Skeletal muscle satellite cell (primary cell): ENCODE measurements at regions not wholly inside any gene's neighbourhood (a gene's known extent, or its start where the extent isn't known, plus 50 kb on each side); places are given as distances from the start of the nearest gene placed in this dataset.
"Not testable (repeated sequence)": the region's sequence is repeated elsewhere in the genome, so short reads cannot be mapped to it uniquely, and the experiment has no call there.

Source experiments
- H3K27me3 ChIP-seq: 2 replicates; pipeline ENCODE4 v1.7.0; 2013; ENCODE audit warnings: low read length; ENCODE audit not compliant: control insufficient read depth, insufficient read depth
- H3K36me3 ChIP-seq: 2 replicates; pipeline ENCODE4 v1.7.0; 2013; ENCODE audit warnings: mild to moderate bottlenecking, control low read depth, low read length; ENCODE audit not compliant: insufficient read depth
- H3K4me1 ChIP-seq: 2 replicates; pipeline ENCODE4 v1.7.0; 2013; ENCODE audit warnings: low read length; ENCODE audit not compliant: control insufficient read depth, insufficient read depth
- H3K4me2 ChIP-seq: 2 replicates; pipeline ENCODE4 v1.7.0; 2013; ENCODE audit warnings: mild to moderate bottlenecking, low read length
- H3K4me3 ChIP-seq: 2 replicates; pipeline ENCODE4 v1.7.0; 2013; ENCODE audit warnings: low read length
- H3K9ac ChIP-seq: 2 replicates; pipeline ENCODE4 v1.7.0; 2013; ENCODE audit warnings: mild to moderate bottlenecking, low read depth, low read length, moderate library complexity
- H3K9me3 ChIP-seq: replicated peaks from 2 replicates; pipeline ENCODE4 v1.7.0; 2013; ENCODE audit warnings: mild to moderate bottlenecking, control low read depth, low read length

GRCh38 chr1:58180537-58180936 lies 366.0 kb downstream of the OMA1 start:
- Histone ChIP-seq H3K4me2 (no peak overlapping the region), H3K36me3 (no peaks in the 10 kb centered on the region), H3K9ac (no peak overlapping the region), H3K4me3 (no peak overlapping the region), H3K9me3 (no peaks in the 10 kb centered on the region), H3K27me3 (no peaks in the 10 kb centered on the region), H3K4me1 (no peaks in the 10 kb centered on the region)

GRCh38 chr1:58169160-58169559 lies 377.4 kb downstream of the OMA1 start:
- not testable (repeated sequence) for H3K36me3 ChIP-seq, H3K4me2 ChIP-seq, H3K27me3 ChIP-seq, H3K4me1 ChIP-seq, H3K9me3 ChIP-seq, H3K4me3 ChIP-seq, H3K9ac ChIP-seq

GRCh38 chr1:58167131-58167530 lies 379.4 kb downstream of the OMA1 start:
- not testable (repeated sequence) for H3K36me3 ChIP-seq, H3K4me2 ChIP-seq, H3K4me1 ChIP-seq, H3K27me3 ChIP-seq, H3K9ac ChIP-seq, H3K4me3 ChIP-seq, H3K9me3 ChIP-seq

GRCh38 chr1:58166417-58166816 lies 380.1 kb downstream of the OMA1 start:
- H3K36me3 ChIP-seq: no peaks in the 10 kb centered on the region
- no peaks in the 10 kb centered on the region for H3K27me3 ChIP-seq
- H3K9me3 ChIP-seq: no peaks in the 10 kb centered on the region
- H3K4me1 ChIP-seq: no peaks in the 10 kb centered on the region
- H3K4me3 ChIP-seq: no peak overlapping the region
- no peak overlapping the region for H3K9ac ChIP-seq
- no peak overlapping the region for H3K4me2 ChIP-seq

GRCh38 chr1:58165073-58165472 lies 381.5 kb downstream of the OMA1 start:
- Histone ChIP-seq H3K9ac (no peak overlapping the region), H3K36me3 (no peaks in the 10 kb centered on the region), H3K4me3 (no peak overlapping the region), H3K4me2 (no peak overlapping the region), H3K27me3 (no peaks in the 10 kb centered on the region), H3K4me1 (no peaks in the 10 kb centered on the region), H3K9me3 (no peaks in the 10 kb centered on the region)

GRCh38 chr1:58162952-58163550 lies 383.5 kb downstream of the OMA1 start:
- H3K27me3 ChIP-seq: no peaks in the 10 kb centered on the region
- no peaks in the 10 kb centered on the region for H3K4me1 ChIP-seq
- H3K4me3 ChIP-seq: no peak overlapping the region
- no peak overlapping the region for H3K4me2 ChIP-seq
- H3K9me3 ChIP-seq: no peaks in the 10 kb centered on the region
- no peaks in the 10 kb centered on the region for H3K36me3 ChIP-seq
- H3K9ac ChIP-seq: no peak overlapping the region

- no peak overlapping the region for H3K4me3 ChIP-seq
- no peak overlapping the region for H3K4me2 ChIP-seq
These were observed 387.1 kb downstream of the OMA1 start for GRCh38 chr1:58159434-58159830.

GRCh38 chr1:58158506-58159433 lies 387.8 kb downstream of the OMA1 start:
- H3K9ac ChIP-seq: no peak overlapping the region
- no peaks in the 10 kb centered on the region for H3K4me1 ChIP-seq
- H3K4me2 ChIP-seq: no peak overlapping the region
- H3K36me3 ChIP-seq: no peaks in the 10 kb centered on the region
- H3K4me3 ChIP-seq: no peak overlapping the region
- H3K9me3 ChIP-seq: no peaks in the 10 kb centered on the region
- H3K27me3 ChIP-seq: no peaks in the 10 kb centered on the region

More at GRCh38 chr1:58159434-58159830, 387.1 kb downstream of the OMA1 start:
- H3K9ac ChIP-seq: no peak overlapping the region
- H3K4me1 ChIP-seq: no peaks in the 10 kb centered on the region
- H3K9me3 ChIP-seq: no peaks in the 10 kb centered on the region
- H3K27me3 ChIP-seq: no peaks in the 10 kb centered on the region
- H3K36me3 ChIP-seq: no peaks in the 10 kb centered on the region

GRCh38 chr1:58158016-58158415 lies 388.5 kb downstream of the OMA1 start:
- H3K4me3 ChIP-seq: no peak overlapping the region
- H3K36me3 ChIP-seq: no peaks in the 10 kb centered on the region
- H3K4me2 ChIP-seq: no peak overlapping the region

GRCh38 chr1:58157256-58157655 lies 389.3 kb downstream of the OMA1 start:
- Histone ChIP-seq H3K9me3 (no peaks in the 10 kb centered on the region), H3K9ac (no peak overlapping the region), H3K27me3 (no peaks in the 10 kb centered on the region), H3K4me1 (no peaks in the 10 kb centered on the region), H3K4me3 (no peak overlapping the region), H3K36me3 (no peaks in the 10 kb centered on the region), H3K4me2 (no peak overlapping the region)

More at GRCh38 chr1:58158016-58158415, 388.5 kb downstream of the OMA1 start:
- no peaks in the 10 kb centered on the region for H3K4me1 ChIP-seq
- H3K9ac ChIP-seq: no peak overlapping the region
- no peaks in the 10 kb centered on the region for H3K9me3 ChIP-seq
- no peaks in the 10 kb centered on the region for H3K27me3 ChIP-seq

- H3K27me3 ChIP-seq: no peaks in the 10 kb centered on the region
These were observed 389.7 kb downstream of the OMA1 start for GRCh38 chr1:58156831-58157230.

GRCh38 chr1:58156124-58156468 lies 390.4 kb downstream of the OMA1 start:
- Histone ChIP-seq H3K4me2 (no peak overlapping the region), H3K9me3 (no peaks in the 10 kb centered on the region), H3K4me3 (no peak overlapping the region), H3K4me1 (no peaks in the 10 kb centered on the region), H3K27me3 (no peaks in the 10 kb centered on the region), H3K36me3 (no peaks in the 10 kb centered on the region), H3K9ac (no peak overlapping the region)

More at GRCh38 chr1:58156831-58157230, 389.7 kb downstream of the OMA1 start:
- Histone ChIP-seq H3K4me3 (no peak overlapping the region), H3K4me2 (no peak overlapping the region), H3K9ac (no peak overlapping the region), H3K36me3 (no peaks in the 10 kb centered on the region), H3K4me1 (no peaks in the 10 kb centered on the region), H3K9me3 (no peaks in the 10 kb centered on the region)
